Skeletal muscle tissue (tissue), 3 donors: ENCODE measurements at regions not wholly inside any gene's neighbourhood (a gene's known extent, or its start where the extent isn't known, plus 50 kb on each side); places are given as distances from the start of the nearest gene placed in this dataset.
A peak's percentile ranks its signal among the peaks of the same experiment; 100 is the strongest.

Experiments used
- H3K27ac ChIP-seq: one replicate; pipeline ENCODE4 v1.7.0; 2013; ENCODE audit warnings: mild to moderate bottlenecking, low read depth, low read length, inconsistent platforms
- H3K27me3 ChIP-seq, 3 donors: one replicate each; pipeline ENCODE4 v1.7.0; 2013; ENCODE audit warnings: low read length in 3 of 3; ENCODE audit not compliant: control insufficient read depth in 3 of 3, insufficient read depth in 3 of 3
- H3K36me3 ChIP-seq, 3 donors: one replicate each; pipeline ENCODE4 v1.7.0; 2013; ENCODE audit warnings: low read length in 3 of 3; ENCODE audit not compliant: control insufficient read depth in 3 of 3, insufficient read depth in 3 of 3
- H3K4me1 ChIP-seq, 3 donors: one replicate each; pipeline ENCODE4 v1.7.0; 2013; ENCODE audit warnings: low read length in 3 of 3, mild to moderate bottlenecking in 3 of 3; ENCODE audit not compliant: control insufficient read depth in 3 of 3, insufficient read depth in 3 of 3
- H3K4me3 ChIP-seq, 3 donors: one replicate each; pipeline ENCODE4 v1.7.0; 2013; ENCODE audit warnings: low read length in 3 of 3
- H3K9ac ChIP-seq, 3 donors: one replicate each; pipeline ENCODE4 v1.7.0; 2013; ENCODE audit warnings: low read length in 3 of 3, mild to moderate bottlenecking in 3 of 3, moderate library complexity in 2 of 3, low read depth in 1 of 3
- H3K9me3 ChIP-seq, 3 donors: one replicate each; pipeline ENCODE4 v1.7.0; 2013; ENCODE audit warnings: low read length in 3 of 3; ENCODE audit not compliant: control insufficient read depth in 3 of 3
- donor health status: Osteomylitis.

- no peaks in the 10 kb centered on the region for H3K9me3 ChIP-seq
- no peaks in the 10 kb centered on the region for H3K36me3 ChIP-seq
- peaks cover 19 to 31% (median 20%) of the 10 kb centered on the region in 3 donors for H3K4me1 ChIP-seq
- no peak overlapping the region for H3K27ac ChIP-seq
- H3K9ac ChIP-seq = no peak overlapping the region
- no peaks in the 10 kb centered on the region for H3K27me3 ChIP-seq
- no peak overlapping the region for H3K4me3 ChIP-seq
Observed at GRCh38 chr12:93186621-93187020, 191.1 kb upstream of the NUDT4 start.

GRCh38 chr12:93191423-93191822 is 186.3 kb upstream of the NUDT4 start:
- Histone ChIP-seq H3K9ac (peak overlapping the region in 1 of 3 donors; percentile 66), H3K9me3 (no peaks in the 10 kb centered on the region), H3K36me3 (no peaks in the 10 kb centered on the region), H3K4me1 (peaks cover 22% of the 10 kb centered on the region in 3 donors), H3K4me3 (no peak overlapping the region), H3K27ac (peak overlapping the region; percentile 67), H3K27me3 (no peaks in the 10 kb centered on the region)

GRCh38 chr12:93191956-93192355 is 185.8 kb upstream of the NUDT4 start:
- Histone ChIP-seq H3K4me3 (peak overlapping the region in 1 of 3 donors; percentile 38), H3K9me3 (no peaks in the 10 kb centered on the region), H3K9ac (peak overlapping the region; percentile 2 to 63 (median 61)), H3K27ac (peak overlapping the region; percentile 67), H3K27me3 (no peaks in the 10 kb centered on the region), H3K36me3 (no peaks in the 10 kb centered on the region), H3K4me1 (peaks cover 24 to 27% (median 24%) of the 10 kb centered on the region in 3 donors)

- H3K9me3 ChIP-seq = no peaks in the 10 kb centered on the region
Observed at GRCh38 chr12:93192878-93193277, 184.8 kb upstream of the NUDT4 start.

GRCh38 chr12:93195511-93195910 is 182.2 kb upstream of the NUDT4 start:
- Histone ChIP-seq H3K9ac (no peak overlapping the region), H3K27me3 (no peaks in the 10 kb centered on the region), H3K4me1 (peaks cover 34 to 52% (median 38%) of the 10 kb centered on the region in 3 donors), H3K9me3 (no peaks in the 10 kb centered on the region), H3K36me3 (no peaks in the 10 kb centered on the region), H3K27ac (peak overlapping the region; percentile 72), H3K4me3 (no peak overlapping the region)

More at GRCh38 chr12:93192878-93193277, 184.8 kb upstream of the NUDT4 start:
- Histone ChIP-seq H3K9ac (no peak overlapping the region), H3K27ac (peak overlapping the region; percentile 67), H3K36me3 (no peaks in the 10 kb centered on the region), H3K4me1 (peaks cover 33 to 36% (median 33%) of the 10 kb centered on the region in 3 donors), H3K27me3 (no peaks in the 10 kb centered on the region), H3K4me3 (no peak overlapping the region)

- H3K4me1 ChIP-seq = peaks cover 28 to 52% (median 32%) of the 10 kb centered on the region in 3 donors
Observed at GRCh38 chr12:93197067-93197593, 180.6 kb upstream of the NUDT4 start.

GRCh38 chr12:93198086-93198485 is 179.6 kb upstream of the NUDT4 start:
- Histone ChIP-seq H3K27me3 (no peaks in the 10 kb centered on the region), H3K4me1 (peaks cover 26 to 50% (median 30%) of the 10 kb centered on the region in 3 donors), H3K4me3 (no peak overlapping the region), H3K27ac (peak overlapping the region; percentile 72), H3K9me3 (no peaks in the 10 kb centered on the region), H3K9ac (no peak overlapping the region), H3K36me3 (no peaks in the 10 kb centered on the region)

More at GRCh38 chr12:93197067-93197593, 180.6 kb upstream of the NUDT4 start:
- Histone ChIP-seq H3K9ac (no peak overlapping the region), H3K36me3 (no peaks in the 10 kb centered on the region), H3K27me3 (no peaks in the 10 kb centered on the region), H3K27ac (peak overlapping the region; percentile 72), H3K4me3 (no peak overlapping the region), H3K9me3 (no peaks in the 10 kb centered on the region)

- H3K4me3 ChIP-seq = no peak overlapping the region
- H3K9ac ChIP-seq = no peak overlapping the region
- no peaks in the 10 kb centered on the region for H3K9me3 ChIP-seq
- no peaks in the 10 kb centered on the region for H3K27me3 ChIP-seq
- peaks cover 24 to 43% (median 25%) of the 10 kb centered on the region in 3 donors for H3K4me1 ChIP-seq
- no peak overlapping the region for H3K27ac ChIP-seq
- no peaks in the 10 kb centered on the region for H3K36me3 ChIP-seq
Observed at GRCh38 chr12:93199831-93200236, 177.9 kb upstream of the NUDT4 start.

GRCh38 chr12:93200291-93200917 is 177.3 kb upstream of the NUDT4 start:
- Histone ChIP-seq H3K27me3 (no peaks in the 10 kb centered on the region), H3K36me3 (no peaks in the 10 kb centered on the region), H3K9ac (no peak overlapping the region), H3K9me3 (no peaks in the 10 kb centered on the region), H3K27ac (no peak overlapping the region), H3K4me1 (peaks cover 24 to 43% (median 25%) of the 10 kb centered on the region in 3 donors), H3K4me3 (no peak overlapping the region)

GRCh38 chr12:93201990-93202389 is 175.7 kb upstream of the NUDT4 start:
- Histone ChIP-seq H3K9me3 (no peaks in the 10 kb centered on the region), H3K4me1 (peaks cover 20 to 35% (median 21%) of the 10 kb centered on the region in 3 donors), H3K4me3 (no peak overlapping the region), H3K9ac (no peak overlapping the region), H3K36me3 (no peaks in the 10 kb centered on the region), H3K27me3 (no peaks in the 10 kb centered on the region), H3K27ac (no peak overlapping the region)
